Upper lobe of left lung (tissue), 6 donors: ENCODE measurements at regions not wholly inside any gene's neighbourhood (a gene's known extent, or its start where the extent isn't known, plus 50 kb on each side); places are given as distances from the start of the nearest gene placed in this dataset.
A peak's percentile ranks its signal among the peaks of the same experiment; 100 is the strongest.

Experiments
- ATAC-seq, 2 donors: fragments of 200-7000 bp; cut with Tn5 transposase; one replicate each; pipeline ENCODE4 v1.9.1; 2022; ENCODE audit warnings: mild to moderate bottlenecking in 2 of 2, moderate library complexity in 2 of 2; ENCODE audit not compliant: low FRiP score in 2 of 2
- DNase-seq, 2 donors: peaks; one replicate each; pipeline ENCODE4 v3.0.0-alpha.2; 2019 to 2020
- H3K27ac ChIP-seq, 4 donors: fragments of 200-600 bp; sonication (generic); one replicate each; pipeline ENCODE4 v1.5.1; 2016 to 2019
- H3K27me3 ChIP-seq, 4 donors: fragments of 200-600 bp; sonication (generic); one replicate each; pipeline ENCODE4 v1.5.1; 2017 to 2019
- H3K36me3 ChIP-seq, 4 donors: fragments of 200-600 bp; sonication (generic); one replicate each; pipeline ENCODE4 v1.5.1; 2016 to 2019
- H3K4me1 ChIP-seq, 4 donors: fragments of 200-600 bp; sonication (generic); one replicate each; pipeline ENCODE4 v1.5.1; 2018 to 2019
- H3K4me3 ChIP-seq, 4 donors: fragments of 200-600 bp; sonication (generic); one replicate each; pipeline ENCODE4 v1.5.1; 2017 to 2019; ENCODE audit warnings: mild to moderate bottlenecking in 2 of 4, moderate library complexity in 1 of 4
- H3K9me3 ChIP-seq, 4 donors: fragments of 200-600 bp; sonication (generic); one replicate each; pipeline ENCODE4 v1.5.1; 2018 to 2019
- EP300 ChIP-seq, 4 donors: sonication (generic); formaldehyde crosslinking; IDR thresholded peaks; one replicate each; pipeline ENCODE4 v1.5.1; 2017; ENCODE audit warnings: antibody characterized with exemption in 4 of 4, control low read depth in 2 of 4
- POLR2A ChIP-seq, 4 donors: fragments of 450-650 bp; IDR thresholded peaks; one replicate each; pipeline ENCODE4 v1.5.1; 2016 to 2017; ENCODE audit warnings: antibody characterized with exemption in 4 of 4, mild to moderate bottlenecking in 2 of 4
- POLR2AphosphoS5 ChIP-seq, 2 donors: sonication (generic); formaldehyde crosslinking; IDR thresholded peaks; one replicate each; pipeline ENCODE4 v1.5.1; 2017; ENCODE audit warnings: antibody characterized with exemption in 2 of 2
- WGBS, 2 donors: methylation state at CpG; one replicate each; pipeline ENCODE4 v1.1.5; 2017 to 2018; 5-methylcytosine and 5-hydroxymethylcytosine counted together
- TF ChIP-seq, protein P1 (sequence below), 6 experiments: fragments of 450-650 bp in 4 of 6; fragments of 200-600 bp in 2 of 6; sonication (generic) in 2 of 6; IDR thresholded peaks; one replicate each; pipeline ENCODE4 v1.5.1; 2016 to 2019; ENCODE audit warnings: antibody characterized with exemption in 6 of 6
- donor health status: DM: no; HTN: no; CAD: no; lungs with moderate emphysema.
- donor health status: DM: no; HTN: yes; CAD: no; lungs with severe emphysema.

DNA sequence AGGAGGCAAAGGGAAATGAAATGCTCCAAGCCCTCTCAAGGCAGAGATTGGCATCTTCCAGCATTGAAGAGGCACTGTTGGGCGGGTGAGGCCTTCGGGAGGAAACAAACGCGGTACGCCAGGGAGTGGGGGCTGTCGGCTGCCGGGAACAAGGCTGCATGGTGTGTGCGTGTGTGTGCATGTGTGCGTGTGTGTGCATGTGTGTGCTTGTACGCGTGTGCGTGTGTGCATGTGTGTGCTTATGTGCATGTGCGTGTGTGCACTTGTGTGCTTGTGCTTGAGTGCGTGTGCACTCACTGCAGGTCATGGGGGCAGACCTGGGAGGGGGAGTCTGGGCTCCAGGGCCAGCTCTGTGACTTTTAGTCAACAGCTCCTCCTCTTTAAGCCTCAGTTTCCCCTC, 113.6 kb upstream of the ADRA2C start:
- no peak overlapping the region for H3K27ac ChIP-seq
- no peaks in the 10 kb centered on the region for H3K4me1 ChIP-seq
- 79 to 85% methylated on average over 14 of the region's 14 CpGs for WGBS, 2 donors
- DNase-seq: peak in 1 of 2 donors; percentile 37
- no peak overlapping the region for H3K4me3 ChIP-seq
- no peak for ATAC-seq
- no peaks in the 10 kb centered on the region for H3K36me3 ChIP-seq
- TF ChIP-seq EP300 (IDR thresholded peaks at IDR 0.05) (no peak), POLR2A (IDR thresholded peaks at IDR 0.05) (no peak), POLR2AphosphoS5 (IDR thresholded peaks at IDR 0.05) (no peak)
- TF ChIP-seq, protein P1, sequence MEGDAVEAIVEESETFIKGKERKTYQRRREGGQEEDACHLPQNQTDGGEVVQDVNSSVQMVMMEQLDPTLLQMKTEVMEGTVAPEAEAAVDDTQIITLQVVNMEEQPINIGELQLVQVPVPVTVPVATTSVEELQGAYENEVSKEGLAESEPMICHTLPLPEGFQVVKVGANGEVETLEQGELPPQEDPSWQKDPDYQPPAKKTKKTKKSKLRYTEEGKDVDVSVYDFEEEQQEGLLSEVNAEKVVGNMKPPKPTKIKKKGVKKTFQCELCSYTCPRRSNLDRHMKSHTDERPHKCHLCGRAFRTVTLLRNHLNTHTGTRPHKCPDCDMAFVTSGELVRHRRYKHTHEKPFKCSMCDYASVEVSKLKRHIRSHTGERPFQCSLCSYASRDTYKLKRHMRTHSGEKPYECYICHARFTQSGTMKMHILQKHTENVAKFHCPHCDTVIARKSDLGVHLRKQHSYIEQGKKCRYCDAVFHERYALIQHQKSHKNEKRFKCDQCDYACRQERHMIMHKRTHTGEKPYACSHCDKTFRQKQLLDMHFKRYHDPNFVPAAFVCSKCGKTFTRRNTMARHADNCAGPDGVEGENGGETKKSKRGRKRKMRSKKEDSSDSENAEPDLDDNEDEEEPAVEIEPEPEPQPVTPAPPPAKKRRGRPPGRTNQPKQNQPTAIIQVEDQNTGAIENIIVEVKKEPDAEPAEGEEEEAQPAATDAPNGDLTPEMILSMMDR (IDR thresholded peaks at IDR 0.05): no peak
- no peaks in the 10 kb centered on the region for H3K27me3 ChIP-seq
- no peaks in the 10 kb centered on the region for H3K9me3 ChIP-seq

DNA sequence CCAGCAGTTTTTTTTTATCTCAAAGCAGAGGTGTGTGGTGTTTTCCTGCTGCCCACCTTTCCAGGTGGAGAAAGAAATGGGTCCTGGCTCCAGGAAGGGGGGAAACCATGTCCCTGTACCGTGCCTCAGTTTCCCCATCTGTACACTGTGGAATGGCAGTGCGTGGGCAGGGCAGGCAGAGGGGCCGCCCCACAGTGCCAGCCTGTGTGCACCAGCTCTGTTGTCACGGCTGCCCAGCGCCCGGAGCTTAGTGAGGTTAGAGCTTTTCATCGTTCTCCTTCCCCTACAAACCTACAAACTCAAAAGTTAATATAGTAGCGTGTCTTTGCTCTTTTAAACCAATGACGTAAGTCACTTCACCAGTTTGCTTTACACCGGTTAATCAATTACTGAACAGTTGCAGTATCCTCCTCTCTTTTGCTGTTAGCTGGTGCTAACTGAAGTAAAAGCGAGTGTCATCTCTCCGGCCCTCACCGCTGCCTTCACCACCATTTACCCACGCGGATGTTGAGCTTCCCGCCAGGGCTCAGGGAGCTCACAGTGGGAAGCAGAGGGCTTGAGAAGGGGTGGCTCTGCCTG, 114.8 kb upstream of the ADRA2C start:
- WGBS, 2 donors: 71 to 72% methylated on average over 14 to 16 of the region's 16 CpGs

DNA sequence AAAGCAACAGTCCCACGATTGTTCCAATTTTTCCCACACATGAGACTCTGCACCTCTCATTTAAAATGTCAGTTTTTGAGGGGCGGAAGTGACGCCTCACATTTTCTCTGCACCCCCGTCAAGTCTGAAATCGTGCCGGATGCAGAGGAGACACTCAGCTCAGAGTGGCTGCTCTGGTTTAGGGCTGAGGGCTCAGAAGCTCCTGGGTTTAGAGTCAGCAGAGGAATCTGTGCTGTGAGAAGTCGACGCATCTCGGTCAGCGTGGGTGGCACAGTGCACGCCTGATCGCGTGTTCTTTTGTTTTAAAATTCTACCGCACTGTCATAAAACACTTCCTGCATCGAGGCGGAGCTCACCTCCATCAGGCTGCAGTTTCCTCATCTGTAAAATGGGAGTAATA, 116.7 kb upstream of the ADRA2C start:
- ATAC-seq (no peak), DNase-seq (no peak)
- 87% methylated on average over 16 of the region's 16 CpGs for WGBS, 2 donors
- TF ChIP-seq EP300 (IDR thresholded peaks at IDR 0.05) (no peak), POLR2AphosphoS5 (IDR thresholded peaks at IDR 0.05) (no peak), POLR2A (IDR thresholded peaks at IDR 0.05) (no peak)
- TF ChIP-seq, protein P1 (IDR thresholded peaks at IDR 0.05): no peak
- no peak overlapping the region for H3K27ac ChIP-seq
- no peaks in the 10 kb centered on the region for H3K4me1 ChIP-seq
- H3K36me3 ChIP-seq: no peaks in the 10 kb centered on the region
- H3K4me3 ChIP-seq: no peak overlapping the region
- no peaks in the 10 kb centered on the region for H3K27me3 ChIP-seq
- no peaks in the 10 kb centered on the region for H3K9me3 ChIP-seq

More for the DNA sequence above, 114.8 kb upstream of the ADRA2C start:
- Histone ChIP-seq H3K9me3 (no peaks in the 10 kb centered on the region), H3K27ac (no peak overlapping the region), H3K4me1 (no peaks in the 10 kb centered on the region), H3K4me3 (no peak overlapping the region), H3K36me3 (no peaks in the 10 kb centered on the region), H3K27me3 (no peaks in the 10 kb centered on the region)
- ATAC-seq: no peak
- TF ChIP-seq POLR2A (IDR thresholded peaks at IDR 0.05) (no peak), EP300 (IDR thresholded peaks at IDR 0.05) (no peak), POLR2AphosphoS5 (IDR thresholded peaks at IDR 0.05) (no peak)
- DNase-seq: peak in 1 of 2 donors; percentile 53

DNA sequence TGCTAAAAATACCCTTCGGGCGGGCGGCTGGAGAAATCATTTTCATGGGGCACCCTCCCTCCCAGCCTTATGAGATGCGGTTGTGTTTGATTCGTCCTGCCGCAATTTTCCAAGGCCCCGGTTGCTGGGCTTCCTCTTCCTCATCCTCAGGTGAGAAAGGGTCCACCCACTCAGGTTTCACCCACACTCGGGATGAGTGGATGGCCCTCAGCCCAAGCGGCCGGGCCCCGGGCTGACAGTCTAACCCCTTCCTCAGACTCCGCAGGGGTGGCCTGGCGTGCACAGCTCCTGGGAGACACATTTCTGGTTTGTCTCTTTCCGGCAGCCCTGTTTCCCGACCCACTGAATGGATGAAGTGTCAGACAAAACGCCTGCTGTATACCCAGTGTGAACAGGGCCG, 116.5 kb upstream of the LRPAP1 start:
- H3K36me3 ChIP-seq: no peaks in the 10 kb centered on the region
- H3K9me3 ChIP-seq: no peaks in the 10 kb centered on the region
- WGBS, 2 donors: 75 to 84% methylated on average over 13 to 17 of the region's 17 CpGs
- H3K4me3 ChIP-seq: no peak overlapping the region
- TF ChIP-seq POLR2AphosphoS5 (IDR thresholded peaks at IDR 0.05): no peak
- no peak for TF ChIP-seq POLR2A (IDR thresholded peaks at IDR 0.05)
- TF ChIP-seq, protein P1 (IDR thresholded peaks at IDR 0.05): no peak
- no peak for TF ChIP-seq EP300 (IDR thresholded peaks at IDR 0.05)
- H3K27ac ChIP-seq: no peak overlapping the region
- H3K27me3 ChIP-seq: no peaks in the 10 kb centered on the region
- H3K4me1 ChIP-seq: no peaks in the 10 kb centered on the region
- DNase-seq (peak in 1 of 2 donors; percentile 55), ATAC-seq (no peak)

DNA sequence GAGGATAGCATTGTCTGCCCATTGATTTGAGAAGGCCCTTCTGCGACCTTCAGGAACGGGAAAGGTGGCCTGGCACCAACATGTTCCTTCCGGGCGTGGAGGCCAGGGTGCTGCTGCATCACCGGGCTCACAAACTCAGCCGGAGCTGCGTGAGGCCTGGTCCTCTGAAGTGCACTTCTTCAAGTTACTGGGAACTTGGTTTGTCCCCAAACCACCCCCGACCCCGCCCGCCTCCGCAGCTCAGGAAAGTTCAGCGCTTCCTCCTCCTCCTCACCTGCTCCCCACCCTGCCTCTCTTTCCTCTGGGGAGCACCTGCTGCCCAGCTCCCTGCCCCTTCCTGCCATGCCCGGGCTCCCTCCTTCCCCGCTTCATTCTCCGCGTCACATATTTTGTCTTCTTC, 116.0 kb upstream of the LRPAP1 start:
- DNase-seq (peak in 1 of 2 donors; percentile 78), ATAC-seq (no peak)
- TF ChIP-seq EP300 (IDR thresholded peaks at IDR 0.05) (no peak), POLR2A (IDR thresholded peaks at IDR 0.05) (no peak), POLR2AphosphoS5 (IDR thresholded peaks at IDR 0.05) (no peak)
- TF ChIP-seq, protein P1 (IDR thresholded peaks at IDR 0.05): no peak
- Histone ChIP-seq H3K4me3 (no peak overlapping the region), H3K27ac (no peak overlapping the region), H3K36me3 (no peaks in the 10 kb centered on the region), H3K4me1 (no peaks in the 10 kb centered on the region), H3K9me3 (no peaks in the 10 kb centered on the region), H3K27me3 (no peaks in the 10 kb centered on the region)
- WGBS, 2 donors: 79 to 80% methylated on average over 13 to 16 of the region's 16 CpGs
